COR-L47 (cell line): ENCODE measurements at regions not wholly inside any gene's neighbourhood (a gene's known extent, or its start where the extent isn't known, plus 50 kb on each side); places are given as distances from the start of the nearest gene placed in this dataset.
A peak's percentile ranks its signal among the peaks of the same experiment; 100 is the strongest.

ENCODE experiments used
- DNase-seq: peaks from one replicate; lab custom pipeline; 2025; lab: John Stamatoyannopoulos, UW

DNA sequence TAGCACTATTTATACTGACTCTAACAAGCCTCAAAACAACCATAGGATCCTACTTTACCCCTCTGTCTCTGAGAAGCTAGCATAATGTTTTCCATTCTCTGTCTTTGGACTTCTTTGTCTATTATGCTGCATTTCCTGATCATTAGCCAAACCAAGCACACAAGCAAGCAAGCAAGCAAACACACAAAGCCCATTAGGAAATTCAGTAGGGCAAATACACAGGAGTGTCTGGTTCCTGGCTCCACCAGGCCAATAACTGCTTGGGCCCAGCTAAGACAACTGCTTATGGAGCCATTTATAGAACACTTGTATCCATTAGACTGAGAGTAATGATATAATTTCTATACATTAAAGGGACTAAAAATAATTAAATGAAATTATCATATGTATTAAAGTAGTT, 952.9 kb upstream of the EPHA7 start:
- peak; percentile 13 for DNase-seq

DNA sequence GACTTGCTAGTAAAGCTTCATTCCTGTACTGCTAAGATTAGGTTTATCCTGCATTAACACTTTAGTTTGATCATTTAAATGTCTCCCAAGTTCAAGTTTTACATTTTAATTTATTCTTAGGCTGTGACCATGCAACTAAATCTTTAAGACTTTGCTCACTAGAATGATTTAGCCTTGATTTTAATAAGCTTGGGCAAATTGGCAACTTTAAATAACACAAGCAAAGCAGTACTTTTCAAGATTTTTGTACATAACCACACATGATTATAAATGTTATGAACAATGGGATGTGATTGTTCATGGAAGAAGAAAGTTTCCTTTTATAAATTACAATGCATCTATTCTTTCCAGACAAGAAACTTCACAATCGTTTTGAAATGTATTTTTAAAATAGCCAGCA, 948.0 kb upstream of the EPHA7 start:
- DNase-seq, result no peak

DNA sequence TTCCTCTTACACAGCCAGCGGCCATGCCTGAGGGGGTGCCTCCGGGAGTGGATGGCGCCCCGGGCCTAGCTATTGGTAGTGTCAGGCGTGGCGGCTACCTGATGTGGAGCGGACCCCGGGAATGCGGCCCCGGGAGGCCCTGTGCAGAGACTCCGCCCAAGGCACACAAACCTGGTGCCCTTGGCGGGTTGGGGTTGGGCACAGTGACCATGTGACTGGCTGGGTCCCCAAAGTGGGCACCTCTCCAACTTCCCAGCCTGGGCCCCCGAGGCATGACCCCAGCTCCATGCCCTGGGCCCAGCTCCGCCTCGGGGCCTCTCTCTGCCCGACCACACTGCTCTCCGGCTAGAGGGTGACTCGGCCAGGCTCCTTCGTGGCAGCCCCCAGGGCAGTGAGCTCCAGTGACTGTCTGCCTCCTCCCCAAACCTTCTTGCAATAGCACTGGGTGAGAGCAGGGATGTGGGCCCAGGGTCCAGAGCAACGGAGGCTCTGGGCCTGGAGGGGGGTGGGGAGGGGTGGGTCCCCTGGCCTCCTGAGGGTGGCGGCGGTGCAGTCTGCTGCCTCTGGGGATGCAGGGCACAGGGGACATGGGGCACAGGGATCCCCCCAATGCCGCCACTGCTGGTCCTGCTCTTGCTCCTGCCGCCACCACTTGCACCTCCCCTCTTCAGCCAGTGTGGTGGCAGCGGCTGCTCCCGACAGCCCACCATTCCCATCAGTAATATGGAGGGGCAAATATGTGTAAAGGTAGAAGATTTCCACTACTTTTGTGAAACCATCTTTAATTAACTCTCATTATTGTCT, 942.9 kb upstream of the EPHA7 start:
- no peak for DNase-seq

DNA sequence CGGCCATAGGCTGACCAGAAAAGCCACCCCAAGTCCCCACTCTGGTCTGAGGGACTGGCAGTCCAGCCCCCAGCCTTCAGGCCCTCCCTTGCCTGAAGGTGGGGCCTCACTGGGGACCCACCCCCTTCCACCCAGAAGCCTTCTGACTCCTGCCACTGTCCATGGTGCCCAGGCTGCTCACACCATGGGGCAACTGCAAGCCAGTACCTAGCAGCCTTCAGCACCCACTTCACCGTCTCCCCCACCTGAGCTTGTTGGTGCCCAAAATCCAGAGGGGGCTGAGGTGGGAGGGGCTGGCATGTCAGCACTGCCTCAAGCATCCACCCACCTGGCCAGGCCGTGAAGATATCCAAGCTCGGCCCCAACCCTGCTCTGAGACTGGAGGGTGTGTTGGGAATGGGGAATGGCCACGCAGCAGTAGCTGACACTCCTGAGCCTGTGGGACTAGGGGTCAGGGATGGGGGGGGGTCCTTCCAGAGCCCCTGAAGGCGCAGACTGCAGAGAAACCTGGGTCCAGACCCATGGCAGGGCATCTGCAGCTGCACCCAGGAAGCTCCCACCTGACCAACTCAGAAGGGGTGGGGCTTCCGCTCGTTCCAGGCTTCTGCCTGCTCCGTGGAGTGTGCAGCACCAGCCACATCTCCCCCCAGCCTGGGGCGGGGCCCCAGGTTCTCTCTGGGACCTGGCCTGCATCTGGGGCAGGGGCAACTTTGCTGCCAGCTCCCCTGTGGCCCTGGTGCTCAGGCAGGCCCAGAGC, 942.1 kb upstream of the EPHA7 start:
- no peak for DNase-seq

DNA sequence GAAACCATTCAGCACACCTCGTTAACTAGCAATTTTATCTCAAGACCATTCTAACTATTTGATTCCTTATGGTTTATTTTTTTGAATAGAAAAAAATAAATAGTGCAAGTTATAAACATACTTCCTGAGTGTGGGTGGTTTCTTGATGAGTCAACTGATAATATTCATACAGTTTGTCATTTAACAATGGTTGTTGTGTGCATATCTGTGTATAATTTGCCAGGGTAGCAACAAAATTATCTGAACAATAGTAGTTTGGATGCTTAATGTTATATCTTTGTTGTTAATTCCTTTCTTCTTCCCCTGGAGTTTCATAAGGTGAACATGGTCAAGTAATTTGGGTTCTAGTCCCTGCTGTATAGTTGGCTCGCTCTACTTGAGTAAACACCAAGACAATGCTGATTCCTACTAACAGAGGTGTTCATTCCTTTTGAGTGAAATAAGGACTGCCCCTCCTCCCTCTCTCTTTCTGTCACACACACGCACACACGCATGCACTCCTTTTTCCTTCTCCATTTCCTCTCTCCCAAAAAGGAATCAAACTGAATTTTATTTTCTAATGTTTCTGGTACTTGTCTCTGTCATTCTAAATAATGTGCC, 938.1 kb upstream of the EPHA7 start:
- DNase-seq, result peak; percentile 32

DNA sequence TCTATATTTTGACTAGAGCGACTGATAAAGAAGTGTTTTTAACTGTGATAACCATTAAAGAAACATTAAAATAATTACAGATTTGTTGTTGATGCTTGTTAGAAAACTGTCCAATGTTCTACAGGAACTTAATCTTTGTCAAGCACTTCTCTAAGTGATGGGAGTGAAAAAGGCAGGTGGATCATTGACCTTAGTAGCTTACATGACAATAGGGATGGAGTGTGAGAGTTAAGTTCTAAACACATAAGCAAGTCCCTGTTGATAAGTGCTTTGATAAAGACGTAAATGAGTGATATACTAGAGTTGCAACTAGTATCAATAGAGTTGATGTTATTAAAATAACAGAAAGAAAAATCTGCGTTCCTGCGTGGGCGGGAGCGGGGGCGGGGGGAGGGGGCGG, 931.5 kb upstream of the EPHA7 start:
- no peak for DNase-seq

DNA sequence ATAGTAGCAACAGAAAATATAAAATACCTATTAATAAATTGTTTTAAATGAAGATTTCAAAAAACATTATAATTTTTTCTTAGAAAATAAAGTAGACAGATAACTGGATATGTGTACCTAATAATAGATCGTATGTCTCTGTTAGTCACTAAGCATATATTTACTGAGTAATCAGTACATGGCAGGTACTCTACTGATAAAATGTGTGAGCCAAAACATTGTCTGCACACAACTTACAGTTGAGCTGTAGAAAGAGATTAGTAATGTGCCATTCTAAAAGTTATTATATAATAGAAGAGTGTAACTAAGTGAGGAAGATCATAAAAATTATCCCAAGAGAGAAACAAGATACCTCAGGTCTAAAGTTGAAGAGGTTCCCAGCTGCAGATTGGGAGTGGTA, 929.9 kb upstream of the EPHA7 start:
- DNase-seq, result peak; percentile 52

DNA sequence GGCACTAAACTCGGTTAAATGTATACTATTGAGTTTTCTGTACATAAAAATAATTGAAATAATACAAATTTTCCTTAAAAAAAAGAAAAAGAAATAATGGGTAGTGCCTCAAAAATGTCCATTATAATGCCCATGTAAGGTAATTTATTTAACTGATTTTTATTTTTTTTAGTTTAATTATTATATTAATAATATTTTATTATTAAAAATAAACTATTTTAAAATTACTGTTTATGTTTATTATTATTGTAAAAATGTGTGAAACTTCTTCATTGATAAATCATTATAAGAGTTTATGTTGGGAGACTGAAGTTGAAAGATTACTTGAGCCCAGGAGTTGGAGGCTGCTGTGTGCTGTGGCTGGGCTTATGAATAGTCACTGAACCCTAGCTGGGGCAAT, 925.5 kb upstream of the EPHA7 start:
- DNase-seq, result no peak

DNA sequence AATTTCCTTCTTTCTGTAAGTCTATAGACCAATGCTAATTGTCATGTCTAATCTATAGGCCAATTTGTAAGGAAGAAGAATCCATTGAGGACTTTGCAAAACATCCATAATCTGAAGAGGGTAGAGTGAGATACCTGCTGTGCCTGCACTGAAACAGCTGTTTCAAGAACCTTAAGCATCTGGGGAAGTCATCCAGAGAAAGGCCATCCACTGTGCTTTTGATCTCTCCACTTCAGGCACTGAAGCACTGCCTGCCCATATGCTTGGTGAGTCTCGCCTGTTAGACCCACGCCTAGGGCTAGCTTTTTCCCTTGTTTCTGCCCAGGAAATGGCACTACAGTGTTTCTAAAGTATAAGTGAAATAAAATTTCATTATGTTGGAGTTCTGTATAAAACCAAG, 921.8 kb upstream of the EPHA7 start:
- no peak for DNase-seq

DNA sequence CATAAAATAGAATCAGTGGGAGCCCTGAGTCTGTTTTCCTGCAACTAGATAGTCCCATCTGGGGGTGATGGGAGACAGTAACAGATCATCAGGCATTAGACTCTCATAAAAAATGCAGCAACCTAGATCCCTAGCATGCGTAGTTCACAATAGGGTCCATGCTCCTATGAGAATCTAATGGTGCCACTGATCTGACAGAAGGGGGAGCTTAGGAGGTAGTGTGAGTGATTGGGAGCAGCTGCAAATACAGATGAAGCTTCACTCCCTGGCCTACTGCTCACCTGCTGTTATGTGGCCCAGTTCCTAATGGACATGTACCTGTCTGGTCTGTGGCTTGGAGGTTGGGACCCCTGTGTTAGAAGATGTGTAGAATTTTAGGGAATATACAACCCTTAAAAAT, 904.5 kb upstream of the EPHA7 start:
- DNase-seq, result no peak

DNA sequence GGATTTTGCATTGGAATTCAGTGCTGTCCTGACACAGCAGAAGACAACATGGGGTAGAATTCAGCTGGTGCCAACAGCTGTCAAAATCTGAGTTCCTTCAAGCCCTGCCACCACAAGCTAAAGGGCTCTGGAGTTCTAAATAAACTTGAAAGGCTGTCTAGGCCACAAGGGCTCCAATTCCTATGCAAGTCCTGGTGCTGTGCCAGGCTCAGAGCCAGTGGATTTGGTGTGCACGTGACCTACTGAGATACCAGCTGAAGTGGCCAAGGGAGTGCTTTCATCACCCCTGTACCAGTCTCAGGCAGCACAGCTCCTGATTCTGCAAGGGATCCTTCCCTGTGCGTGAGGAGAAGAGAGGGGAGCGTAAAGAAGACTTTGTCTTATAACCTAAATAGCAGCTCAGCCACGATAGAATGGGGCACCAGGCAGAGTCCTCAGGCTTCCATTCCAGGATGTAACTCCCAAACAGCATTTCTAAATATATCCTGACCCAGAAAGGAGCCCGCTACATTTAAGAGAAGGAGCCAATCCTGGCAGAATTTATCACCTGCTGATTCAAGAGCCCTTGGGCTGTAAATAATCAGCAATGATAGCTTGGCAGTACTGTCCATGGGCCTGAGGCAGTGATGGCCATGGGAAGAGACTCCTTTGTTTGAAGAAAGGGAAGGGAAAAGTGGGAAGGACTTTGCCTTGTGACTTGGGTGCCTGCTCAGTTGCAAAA, 881.2 kb upstream of the EPHA7 start:
- no peak for DNase-seq

DNA sequence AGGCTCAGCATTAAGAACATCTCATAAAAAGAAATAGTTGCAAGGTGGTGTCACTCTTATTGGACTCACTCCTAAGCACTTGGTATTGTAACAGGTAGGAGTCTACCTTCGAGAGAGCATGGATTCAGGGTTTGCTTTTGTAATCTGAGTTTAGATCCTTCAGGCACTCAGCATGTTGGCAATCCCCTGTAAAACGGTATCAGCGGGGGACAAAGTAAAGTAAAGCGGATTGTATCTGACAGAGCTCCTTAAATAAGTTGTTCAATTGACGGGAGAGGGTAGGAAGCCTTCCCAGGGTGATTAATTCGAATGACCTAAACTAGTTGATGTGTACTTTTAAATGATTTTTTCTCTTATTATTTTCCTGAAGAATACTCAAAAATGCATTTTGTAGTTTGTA, 869.8 kb upstream of the EPHA7 start:
- no peak for DNase-seq

DNA sequence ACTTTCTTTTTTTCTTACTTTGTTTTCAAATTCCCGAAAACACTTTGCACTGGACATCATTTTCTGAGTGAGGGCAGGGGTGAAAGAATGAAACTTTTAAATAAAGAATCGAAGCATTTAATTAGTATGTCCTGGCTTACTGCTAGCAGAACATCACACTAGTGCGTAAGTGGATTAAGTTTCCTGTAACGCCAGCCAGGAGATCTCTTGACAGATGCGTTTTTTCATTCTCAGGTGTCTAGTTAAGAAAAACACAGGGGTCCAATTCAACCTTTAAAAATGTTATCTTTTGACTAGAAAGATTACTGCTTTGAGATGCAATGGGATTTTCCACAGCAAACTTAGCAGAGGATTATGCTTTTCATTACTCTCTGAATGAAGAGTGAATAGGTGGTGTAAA, 858.8 kb upstream of the EPHA7 start:
- DNase-seq, result no peak

DNA sequence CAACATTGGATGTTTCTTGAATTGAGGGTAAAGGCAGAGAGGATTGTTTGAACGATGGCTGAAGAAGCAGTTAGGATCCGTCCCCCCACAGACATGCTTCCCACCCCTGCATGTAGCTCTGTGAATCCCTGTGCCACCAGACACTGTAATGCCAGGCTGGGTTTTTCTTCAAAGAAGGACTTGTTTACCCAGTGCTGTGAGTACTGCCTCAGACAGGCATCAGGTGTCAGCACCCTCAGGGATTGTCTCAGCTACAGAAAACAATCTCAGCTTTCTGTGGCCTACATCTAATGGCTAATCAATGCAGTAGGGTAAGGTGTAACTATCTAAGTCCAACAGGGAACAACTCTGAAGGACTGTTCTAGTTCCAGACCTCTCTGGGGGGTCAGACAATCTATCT, 853.0 kb upstream of the EPHA7 start:
- DNase-seq, result no peak

DNA sequence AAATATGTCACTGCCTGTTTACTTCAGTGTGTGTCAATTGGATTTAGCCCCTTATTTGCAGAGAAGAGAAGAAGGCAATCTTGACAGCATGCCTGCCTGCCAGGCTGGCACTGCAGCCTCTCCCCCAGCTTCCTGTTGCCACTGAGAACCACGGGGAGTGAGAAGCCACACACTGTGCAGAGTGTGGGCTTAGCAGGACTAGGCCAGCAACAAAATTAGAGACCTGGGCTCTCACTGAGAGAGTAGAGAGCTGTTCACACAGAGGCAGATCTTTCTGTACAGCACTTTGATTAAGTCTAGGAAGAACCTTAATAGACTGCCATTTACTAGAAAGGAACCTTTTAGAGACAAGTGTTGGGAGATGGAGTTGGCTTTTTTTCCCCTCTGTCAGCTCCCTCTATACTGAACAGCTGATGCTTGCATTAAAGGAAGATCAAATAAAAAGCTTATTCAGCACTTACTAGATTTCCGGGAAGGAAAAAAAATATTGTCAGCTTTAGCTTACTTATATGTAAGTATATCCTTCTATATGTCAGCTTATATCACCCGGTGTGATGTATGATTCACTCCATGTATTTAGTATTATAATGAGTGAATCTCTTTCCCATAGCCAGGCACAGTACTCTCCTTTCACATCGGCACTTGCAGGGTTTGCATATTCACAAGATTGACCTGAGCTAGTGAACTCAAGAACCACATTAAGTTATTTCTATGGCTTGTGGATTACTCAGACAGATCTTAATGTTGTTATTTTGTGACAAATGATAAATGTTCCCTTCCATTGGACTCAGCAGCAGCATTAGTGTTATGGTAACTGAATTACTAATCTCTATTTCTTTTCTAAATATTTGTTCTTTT, 851.0 kb upstream of the EPHA7 start:
- DNase-seq, result peak; percentile 77

DNA sequence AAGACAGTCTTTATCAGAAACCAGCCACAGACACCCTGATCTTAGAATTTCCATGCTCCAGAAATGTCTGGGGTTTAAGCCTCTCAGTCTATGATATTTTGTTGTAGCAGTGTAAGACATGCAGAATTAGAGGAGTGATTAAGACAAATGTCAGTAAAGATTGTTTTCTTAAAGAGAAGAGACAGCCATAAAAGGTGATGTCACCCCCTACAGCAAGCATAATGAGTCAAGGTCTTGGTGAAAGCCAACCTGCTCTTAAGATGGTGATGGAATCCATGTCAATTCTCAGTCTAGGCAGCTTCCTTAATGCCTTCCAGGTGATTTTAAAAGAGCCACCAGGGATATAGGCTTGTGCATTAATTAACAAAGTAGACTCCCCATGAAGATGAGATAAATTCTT, 849.9 kb upstream of the EPHA7 start:
- no peak for DNase-seq

DNA sequence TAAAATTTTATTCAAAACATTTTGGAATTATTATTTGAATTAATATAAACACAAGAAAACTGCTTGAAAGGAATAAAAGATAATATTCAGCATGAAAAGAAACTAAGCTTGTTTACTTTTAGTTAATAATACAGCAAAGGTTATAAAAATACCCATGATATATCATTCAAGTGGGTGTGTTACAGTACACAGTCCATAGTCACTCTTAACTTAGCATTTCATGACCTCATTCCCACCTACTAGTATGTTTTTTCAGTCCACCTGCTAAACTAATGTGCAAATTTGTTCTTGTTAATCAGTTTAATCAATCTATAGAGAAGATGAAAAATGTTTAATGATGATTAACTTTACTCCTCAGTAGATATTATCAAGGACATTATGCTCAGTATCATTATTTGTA, 841.4 kb upstream of the EPHA7 start:
- no peak for DNase-seq

DNA sequence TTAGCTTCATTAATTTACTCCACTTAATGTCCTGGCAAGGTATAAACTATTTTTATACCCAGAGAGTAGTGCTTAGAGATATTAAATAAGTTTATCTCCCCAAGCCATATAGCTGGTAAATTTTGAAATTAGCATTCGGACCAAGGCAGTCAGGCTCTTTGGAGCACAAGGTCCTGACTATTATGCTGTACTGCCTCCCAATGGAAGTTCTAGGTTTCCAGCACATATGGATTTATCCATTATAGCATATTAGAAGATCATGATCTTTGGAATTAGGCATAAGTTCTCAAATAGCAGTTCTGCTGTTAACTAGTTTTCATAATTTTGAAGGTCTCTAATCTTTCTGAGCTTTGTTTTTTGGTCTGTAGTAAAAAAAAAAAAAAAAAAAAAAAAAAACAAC, 835.3 kb upstream of the EPHA7 start:
- DNase-seq, result no peak

DNA sequence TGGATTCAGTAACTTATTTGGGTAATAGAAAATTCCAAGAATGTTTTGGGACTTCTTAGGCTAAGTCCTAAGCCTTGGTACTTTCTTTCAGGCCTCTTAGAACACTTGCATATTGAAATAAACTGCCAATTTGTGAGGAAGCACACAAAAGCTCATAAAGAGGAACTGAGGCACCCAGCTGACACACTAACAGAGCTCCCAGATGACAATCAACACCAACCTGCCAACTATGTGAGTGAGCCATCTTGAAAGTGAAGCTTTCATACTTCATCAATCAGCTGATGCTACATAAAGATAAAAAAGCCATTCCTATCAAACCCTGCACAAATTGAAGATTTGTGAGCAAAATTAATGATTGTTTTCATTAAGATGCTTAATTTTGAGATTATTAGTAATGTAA, 832.5 kb upstream of the EPHA7 start:
- DNase-seq, result no peak

DNA sequence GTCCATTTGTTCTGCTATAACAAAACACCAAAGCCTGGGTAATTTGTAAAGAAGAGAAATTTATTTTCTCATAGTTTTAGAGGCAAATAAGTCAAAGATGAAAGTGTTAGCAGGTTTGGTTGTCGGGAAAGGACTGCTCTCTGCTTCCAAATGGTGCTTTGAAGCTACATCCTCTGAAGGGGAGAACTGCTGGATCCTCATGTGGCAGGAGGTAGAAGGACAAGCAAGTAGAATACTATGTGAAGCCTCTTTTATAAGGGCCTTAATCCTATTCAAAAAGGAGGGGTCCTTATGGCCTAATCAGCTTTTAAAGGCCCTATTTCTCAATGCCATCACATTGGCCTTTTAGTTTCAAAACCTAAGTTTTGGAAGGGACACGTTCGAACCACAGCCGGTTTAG, 826.0 kb upstream of the EPHA7 start:
- no peak for DNase-seq

DNA sequence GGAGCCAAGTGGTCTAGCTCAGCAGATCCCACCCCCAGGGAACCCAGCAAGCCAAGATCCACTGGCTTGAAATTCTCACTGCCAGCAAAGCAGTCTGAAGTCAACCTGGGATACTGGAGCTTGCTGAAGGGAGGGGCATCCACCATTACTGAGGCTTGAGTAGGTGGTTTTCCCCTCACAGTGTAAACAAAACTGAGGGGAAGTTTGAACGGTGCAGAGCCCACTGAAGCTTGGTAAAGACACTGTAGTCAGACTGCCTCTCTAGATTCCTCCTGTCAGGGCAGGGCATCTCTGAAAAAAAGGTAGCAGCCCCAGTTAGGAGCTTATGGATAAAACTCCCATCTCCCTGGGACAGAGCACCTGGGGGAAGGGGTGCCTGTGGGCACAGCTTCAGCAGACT, 819.5 kb upstream of the EPHA7 start:
- no peak for DNase-seq

DNA sequence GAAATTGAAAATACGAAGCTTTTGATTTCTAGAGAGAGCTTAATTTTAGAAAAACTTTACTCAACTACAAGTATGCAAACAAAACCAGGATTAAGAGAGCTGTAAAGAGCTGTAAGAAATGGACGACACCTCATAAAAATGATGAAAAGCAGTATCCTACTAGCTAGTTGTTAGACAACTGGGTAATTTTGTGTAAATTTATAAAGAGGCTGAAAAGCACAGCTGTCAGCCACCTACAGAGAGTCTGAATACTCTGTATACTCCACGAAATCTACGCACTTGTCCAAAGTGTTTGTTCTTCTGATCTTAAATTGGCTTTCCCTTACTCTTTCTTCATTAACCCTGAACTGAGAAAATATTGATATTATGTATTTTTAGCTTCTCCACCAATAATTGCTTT, 808.4 kb upstream of the EPHA7 start:
- DNase-seq, result peak; percentile 20
